Breast epithelium (tissue), 4 donors: ENCODE measurements at regions not wholly inside any gene's neighbourhood (a gene's known extent, or its start where the extent isn't known, plus 50 kb on each side); places are given as distances from the start of the nearest gene placed in this dataset.

Experiments used
- DNase-seq, 2 donors: peaks; one replicate each; pipeline ENCODE4 v3.0.0-alpha.2; 2019; ENCODE audit warnings: low spot score in 2 of 2
- H3K27ac ChIP-seq, 2 donors: fragments of 200-600 bp; sonication (generic) in 1 of 2; one replicate each; pipeline ENCODE4 v1.5.1; 2016 to 2019; ENCODE audit warnings: mild to moderate bottlenecking in 1 of 2
- H3K27me3 ChIP-seq, 2 donors: fragments of 200-600 bp; sonication (generic) in 1 of 2; one replicate each; pipeline versions ENCODE4 v1.5.1 to v1.6.0; 2017 to 2019; ENCODE audit warnings: control low read depth in 1 of 2, mild to moderate bottlenecking in 1 of 2
- H3K36me3 ChIP-seq: fragments of 200-600 bp; one replicate; pipeline ENCODE4 v1.5.1; 2019
- H3K4me1 ChIP-seq, 2 donors: fragments of 200-600 bp; sonication (generic); one replicate each; pipeline ENCODE4 v1.5.1; 2016 to 2019; ENCODE audit warnings: control low read depth in 1 of 2
- H3K4me3 ChIP-seq, 3 donors: fragments of 200-600 bp; sonication (generic); 1 replicate in 2 of 3; 2 replicates in 1 of 3; pipeline ENCODE4 v1.5.1; 2016 to 2019; ENCODE audit warnings: mild to moderate bottlenecking in 3 of 3, moderate library complexity in 2 of 3
- H3K9me3 ChIP-seq, 2 donors: fragments of 200-600 bp; sonication (generic) in 1 of 2; one replicate each; pipeline ENCODE4 v1.5.1; 2016 to 2019; ENCODE audit warnings: control low read depth in 1 of 2
- CTCF ChIP-seq, 3 donors: fragments of 450-650 bp; IDR thresholded peaks; one replicate each; pipeline ENCODE4 v1.5.1; 2016 to 2017; ENCODE audit warnings: antibody characterized with exemption in 3 of 3, mild to moderate bottlenecking in 3 of 3, moderate library complexity in 3 of 3
- POLR2A ChIP-seq: fragments of 450-650 bp; IDR thresholded peaks from one replicate; pipeline ENCODE4 v1.6.1; 2016; ENCODE audit warnings: antibody characterized with exemption, mild to moderate bottlenecking, moderate library complexity
- POLR2AphosphoS5 ChIP-seq, 3 donors: sonication (generic); formaldehyde crosslinking; IDR thresholded peaks; one replicate each; pipeline ENCODE4 v1.6.1; 2017; ENCODE audit warnings: antibody characterized with exemption in 3 of 3
- intact Hi-C: fragments of 100-400 bp; cut with DNase I; formaldehyde crosslinking; loops from one replicate; pipeline ENCODE4 v1.15.1; 2023; ENCODE audit warnings: low total_unique reads

GRCh38 chr1:57620605-57621004 is 196.7 kb upstream of the DAB1 start:
- TF ChIP-seq POLR2A (no peak), POLR2AphosphoS5 (IDR thresholded peaks at IDR 0.05) (no peak), CTCF (IDR thresholded peaks at IDR 0.05) (no peak)
- Histone ChIP-seq H3K4me1 (no peaks in the 10 kb centered on the region), H3K9me3 (no peaks in the 10 kb centered on the region), H3K27me3 (no peaks in the 10 kb centered on the region), H3K36me3 (no peaks in the 10 kb centered on the region), H3K27ac (no peak overlapping the region), H3K4me3 (no peak overlapping the region)
- DNase-seq, result no peak
- intact Hi-C loops, result no loop called here

GRCh38 chr1:57616921-57617320 is 193.1 kb upstream of the DAB1 start:
- Histone ChIP-seq H3K27me3 (no peaks in the 10 kb centered on the region), H3K4me1 (no peaks in the 10 kb centered on the region), H3K4me3 (no peak overlapping the region), H3K9me3 (no peaks in the 10 kb centered on the region), H3K36me3 (no peaks in the 10 kb centered on the region), H3K27ac (no peak overlapping the region)
- intact Hi-C loops, result no loop called here
- TF ChIP-seq POLR2AphosphoS5 (IDR thresholded peaks at IDR 0.05) (no peak), CTCF (IDR thresholded peaks at IDR 0.05) (no peak), POLR2A (no peak)
- DNase-seq, result no peak

- TF ChIP-seq POLR2A, result no peak
- TF ChIP-seq CTCF (IDR thresholded peaks at IDR 0.05), result no peak
- TF ChIP-seq POLR2AphosphoS5 (IDR thresholded peaks at IDR 0.05), result no peak
- DNase-seq, result no peak
- H3K4me1 ChIP-seq, result no peaks in the 10 kb centered on the region
- H3K9me3 ChIP-seq, result no peaks in the 10 kb centered on the region
- no peak overlapping the region for H3K4me3 ChIP-seq
- H3K27me3 ChIP-seq, result no peaks in the 10 kb centered on the region
- no peaks in the 10 kb centered on the region for H3K36me3 ChIP-seq
- H3K27ac ChIP-seq, result no peak overlapping the region
- intact Hi-C loops, result no loop called here
Measured at GRCh38 chr1:57615956-57616355, 192.1 kb upstream of the DAB1 start.

GRCh38 chr1:57612833-57613232 is 189.0 kb upstream of the DAB1 start:
- no peak for TF ChIP-seq POLR2A
- TF ChIP-seq CTCF (IDR thresholded peaks at IDR 0.05), result no peak
- no peak for TF ChIP-seq POLR2AphosphoS5 (IDR thresholded peaks at IDR 0.05)
- Histone ChIP-seq H3K9me3 (no peaks in the 10 kb centered on the region), H3K4me3 (no peak overlapping the region), H3K27ac (no peak overlapping the region), H3K27me3 (no peaks in the 10 kb centered on the region), H3K4me1 (no peaks in the 10 kb centered on the region), H3K36me3 (no peaks in the 10 kb centered on the region)
- no peak for DNase-seq
- intact Hi-C loops, result no loop called here

- intact Hi-C loops, result no loop called here
- Histone ChIP-seq H3K27ac (no peak overlapping the region), H3K27me3 (no peaks in the 10 kb centered on the region), H3K4me3 (no peak overlapping the region), H3K36me3 (no peaks in the 10 kb centered on the region), H3K9me3 (no peaks in the 10 kb centered on the region), H3K4me1 (no peaks in the 10 kb centered on the region)
- no peak for DNase-seq
- TF ChIP-seq CTCF (IDR thresholded peaks at IDR 0.05) (no peak), POLR2AphosphoS5 (IDR thresholded peaks at IDR 0.05) (no peak), POLR2A (no peak)
Measured at GRCh38 chr1:57605933-57606332, 182.1 kb upstream of the DAB1 start.
